Ascending aorta (tissue), 2 donors: ENCODE measurements at regions not wholly inside any gene's neighbourhood (a gene's known extent, or its start where the extent isn't known, plus 50 kb on each side); places are given as distances from the start of the nearest gene placed in this dataset.

Source experiments
- DNase-seq, 2 donors: peaks; one replicate each; pipeline ENCODE4 v3.0.0-alpha.2; 2019; ENCODE audit warnings: low spot score in 2 of 2
- H3K27ac ChIP-seq, 2 donors: fragments of 200-600 bp; sonication (generic); one replicate each; pipeline ENCODE4 v1.5.1; 2016 to 2017; ENCODE audit warnings: mild to moderate bottlenecking in 1 of 2
- H3K27me3 ChIP-seq: fragments of 200-600 bp; sonication (generic); one replicate; pipeline ENCODE4 v1.5.1; 2017
- H3K36me3 ChIP-seq, 2 donors: fragments of 200-600 bp; sonication (generic); one replicate each; pipeline ENCODE4 v1.5.1; 2016
- H3K4me1 ChIP-seq, 2 donors: fragments of 200-600 bp; sonication (generic); one replicate each; pipeline ENCODE4 v1.5.1; 2016 to 2017; ENCODE audit warnings: mild to moderate bottlenecking in 1 of 2
- H3K4me3 ChIP-seq, 2 donors: fragments of 200-600 bp; sonication (generic); one replicate each; pipeline ENCODE4 v1.5.1; 2016 to 2017; ENCODE audit warnings: mild to moderate bottlenecking in 1 of 2
- H3K9me3 ChIP-seq, 2 donors: fragments of 200-600 bp; sonication (generic); one replicate each; pipeline ENCODE4 v1.5.1; 2016
- CTCF ChIP-seq, 3 experiments: fragments of 200-600 bp in 2 of 3; fragments of 450-650 bp in 1 of 3; sonication (generic) in 2 of 3; IDR thresholded peaks; one replicate each; pipeline ENCODE4 v1.5.1; 2016 to 2019; ENCODE audit warnings: antibody characterized with exemption in 3 of 3, mild to moderate bottlenecking in 1 of 3, moderate library complexity in 1 of 3
- intact Hi-C: fragments of 100-400 bp; cut with DNase I; formaldehyde crosslinking; loops from one replicate; pipeline ENCODE4 v1.15.1; 2023

GRCh38 chr11:8328231-8328794 lies 64.6 kb upstream of the LMO1 start:
- no peaks in the 10 kb centered on the region for H3K9me3 ChIP-seq
- no peak for DNase-seq
- H3K4me3 ChIP-seq: no peak overlapping the region
- no peaks in the 10 kb centered on the region for H3K4me1 ChIP-seq
- no peak overlapping the region for H3K27ac ChIP-seq
- H3K36me3 ChIP-seq: no peaks in the 10 kb centered on the region
- no peak for TF ChIP-seq CTCF (IDR thresholded peaks at IDR 0.05)
- intact Hi-C loops: no loop called here
- no peaks in the 10 kb centered on the region for H3K27me3 ChIP-seq

- intact Hi-C loops: no loop called here
- Histone ChIP-seq H3K27me3 (no peaks in the 10 kb centered on the region), H3K27ac (no peak overlapping the region), H3K4me1 (no peaks in the 10 kb centered on the region), H3K36me3 (no peaks in the 10 kb centered on the region), H3K4me3 (no peak overlapping the region), H3K9me3 (no peaks in the 10 kb centered on the region)
- no peak for TF ChIP-seq CTCF (IDR thresholded peaks at IDR 0.05)
- DNase-seq: no peak
Measured at GRCh38 chr11:8327761-8328192, 64.1 kb upstream of the LMO1 start.

- no peak for TF ChIP-seq CTCF (IDR thresholded peaks at IDR 0.05)
- H3K36me3 ChIP-seq: no peaks in the 10 kb centered on the region
- no peaks in the 10 kb centered on the region for H3K4me1 ChIP-seq
- H3K4me3 ChIP-seq: no peak overlapping the region
- H3K27ac ChIP-seq: no peak overlapping the region
- no peaks in the 10 kb centered on the region for H3K27me3 ChIP-seq
- intact Hi-C loops: no loop called here
- no peak for DNase-seq
- H3K9me3 ChIP-seq: no peaks in the 10 kb centered on the region
Measured at GRCh38 chr11:8326337-8326736, 62.7 kb upstream of the LMO1 start.

- TF ChIP-seq CTCF (IDR thresholded peaks at IDR 0.05): no peak
- DNase-seq: no peak
- Histone ChIP-seq H3K4me1 (no peaks in the 10 kb centered on the region), H3K4me3 (no peak overlapping the region), H3K36me3 (no peaks in the 10 kb centered on the region), H3K9me3 (no peaks in the 10 kb centered on the region), H3K27me3 (no peaks in the 10 kb centered on the region), H3K27ac (no peak overlapping the region)
- intact Hi-C loops: no loop called here
Measured at GRCh38 chr11:8325591-8326304, 62.1 kb upstream of the LMO1 start.

- intact Hi-C loops: no loop called here
- no peak overlapping the region for H3K27ac ChIP-seq
- H3K27me3 ChIP-seq: no peaks in the 10 kb centered on the region
- H3K4me1 ChIP-seq: no peaks in the 10 kb centered on the region
- TF ChIP-seq CTCF (IDR thresholded peaks at IDR 0.05): no peak
- H3K9me3 ChIP-seq: no peaks in the 10 kb centered on the region
- no peaks in the 10 kb centered on the region for H3K36me3 ChIP-seq
- no peak for DNase-seq
- no peak overlapping the region for H3K4me3 ChIP-seq
Measured at GRCh38 chr11:8323161-8323935, 59.7 kb upstream of the LMO1 start.
